H54 (cell line): ENCODE measurements at regions not wholly inside any gene's neighbourhood (a gene's known extent, or its start where the extent isn't known, plus 50 kb on each side); places are given as distances from the start of the nearest gene placed in this dataset.

Source experiments
- DNase-seq: peaks from one replicate; pipeline ENCODE4 v3.0.0; 2011; ENCODE audit warnings: low spot score, mixed read lengths; ENCODE audit not compliant: insufficient read length
- FAIRE-seq: peaks from 3 replicates; lab custom pipeline; 2011; peaks lifted over from hg19 to GRCh38; lab: Jason Lieb, UNC
- POLR2A ChIP-seq: IDR thresholded peaks from 2 replicates; pipeline ENCODE4 v1.6.1; 2011; ENCODE audit warnings: low read depth, mild to moderate bottlenecking, low read length

DNA sequence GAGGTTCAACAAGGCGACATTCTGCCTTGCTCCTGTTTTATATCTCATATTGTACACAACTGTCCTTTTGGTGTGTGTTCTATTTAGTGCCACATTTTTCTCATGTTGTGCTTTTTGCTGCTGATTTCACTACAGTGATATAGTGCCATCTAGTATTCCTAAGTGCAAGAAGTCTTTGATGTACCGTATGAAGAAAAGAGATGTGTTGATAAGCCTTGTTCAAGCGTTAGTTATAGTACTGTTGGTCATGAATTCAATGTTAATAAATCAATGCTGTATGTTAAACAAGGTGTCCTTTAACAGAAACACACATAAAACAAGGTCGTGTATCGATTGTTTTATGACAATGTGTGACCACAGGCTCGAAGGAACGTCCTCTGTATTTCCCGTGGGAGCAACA lies 939.4 kb downstream of the GATA3 start:
- no peak for DNase-seq
- TF ChIP-seq POLR2A: no peak
- no peak for FAIRE-seq

DNA sequence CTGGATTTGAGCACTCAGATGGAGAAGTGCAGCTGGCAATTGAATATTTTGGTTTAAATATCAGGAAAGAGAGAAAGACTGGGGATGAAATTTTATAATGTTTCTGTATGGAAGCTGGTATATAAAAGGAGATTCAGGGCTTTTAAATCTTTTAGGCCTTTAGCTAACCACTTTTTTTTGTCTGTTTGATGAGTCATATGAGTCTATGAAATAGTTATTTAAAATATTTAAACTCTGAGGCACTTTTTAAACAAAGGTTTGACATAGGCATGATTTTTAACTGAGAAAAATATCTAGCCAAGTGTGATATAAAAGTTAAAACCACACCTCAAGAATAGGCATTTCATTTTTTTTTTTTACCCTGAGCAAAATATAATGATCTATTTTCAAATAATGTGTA lies 944.3 kb downstream of the GATA3 start:
- FAIRE-seq (no peak), DNase-seq (no peak)
- no peak for TF ChIP-seq POLR2A

GRCh38 chr10:9003122-9003521 lies 948.6 kb downstream of the GATA3 start:
- no peak for FAIRE-seq

GRCh38 chr10:9004736-9005135 lies 950.2 kb downstream of the GATA3 start:
- DNase-seq (no peak), FAIRE-seq (no peak)
- no peak for TF ChIP-seq POLR2A

More at GRCh38 chr10:9003122-9003521, 948.6 kb downstream of the GATA3 start:
- TF ChIP-seq POLR2A: no peak
- DNase-seq: no peak

- no peak for FAIRE-seq
- DNase-seq: no peak
- TF ChIP-seq POLR2A: no peak
These were observed 955.0 kb downstream of the GATA3 start for GRCh38 chr10:9009505-9009904.

- no peak for FAIRE-seq
- no peak for DNase-seq
- TF ChIP-seq POLR2A: no peak
These were observed 955.6 kb downstream of the GATA3 start for GRCh38 chr10:9010093-9010492.

GRCh38 chr10:9010931-9011670 lies 956.6 kb downstream of the GATA3 start:
- no peak for TF ChIP-seq POLR2A
- FAIRE-seq (no peak), DNase-seq (no peak)

DNA sequence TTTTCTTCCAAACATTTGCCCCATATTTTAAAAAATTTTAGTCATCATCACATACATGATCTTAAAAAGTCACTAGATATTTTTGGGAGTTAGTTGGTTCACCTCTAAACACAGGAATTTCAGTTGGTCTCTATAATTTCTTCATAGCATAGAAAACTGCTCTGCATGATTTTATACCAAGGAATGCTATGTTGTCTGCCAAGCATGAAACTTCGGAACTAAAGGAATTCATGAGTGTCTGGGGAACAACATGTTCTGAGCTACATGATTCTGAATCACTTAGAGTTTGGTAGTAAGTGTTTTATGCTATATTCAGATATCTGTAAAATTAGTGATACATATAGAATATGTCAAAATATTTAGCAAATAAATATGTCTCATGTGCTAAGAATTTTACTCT lies 957.8 kb downstream of the GATA3 start:
- TF ChIP-seq POLR2A: no peak
- FAIRE-seq (no peak), DNase-seq (no peak)

- FAIRE-seq (no peak), DNase-seq (no peak)
- TF ChIP-seq POLR2A: no peak
These were observed 960.5 kb downstream of the GATA3 start for GRCh38 chr10:9015005-9015404.

DNA sequence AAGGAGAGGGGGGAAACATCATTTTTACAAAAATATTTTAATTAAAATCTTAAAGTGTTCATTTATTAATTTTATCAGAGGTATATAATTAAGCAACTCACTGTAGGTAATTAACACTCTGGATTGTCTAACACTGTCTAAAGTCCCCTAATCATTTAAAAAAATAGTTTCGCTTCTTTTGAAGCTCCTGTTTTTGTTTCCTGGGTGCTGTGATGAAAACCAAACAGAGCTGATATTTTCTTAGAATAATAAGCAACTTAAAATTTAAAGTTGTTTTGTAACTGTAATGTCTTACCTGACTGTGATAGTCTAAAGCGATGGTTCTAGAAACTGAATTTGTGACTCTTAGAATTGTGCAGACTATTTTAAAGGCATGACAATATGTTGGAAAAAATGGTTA lies 961.0 kb downstream of the GATA3 start:
- DNase-seq (no peak), FAIRE-seq (no peak)
- no peak for TF ChIP-seq POLR2A

DNA sequence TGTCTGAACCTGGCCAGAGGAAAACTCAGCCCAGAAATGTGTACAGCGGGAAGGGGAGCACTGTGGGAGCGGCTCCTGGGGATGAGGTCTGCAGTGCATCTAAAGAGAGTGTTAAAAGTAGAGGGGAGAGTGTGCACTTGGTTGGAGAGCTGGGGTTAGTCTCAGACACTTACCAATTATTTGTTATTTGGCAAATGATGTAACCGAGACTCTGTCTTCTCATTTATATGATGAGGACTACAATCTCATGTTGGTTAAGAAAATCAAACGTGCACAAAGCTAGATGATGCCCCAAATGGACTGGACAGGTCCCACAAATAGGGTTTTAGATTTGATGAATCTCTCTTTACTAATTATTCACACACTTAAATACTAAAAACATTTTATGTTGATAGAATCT lies 962.4 kb downstream of the GATA3 start:
- no peak for TF ChIP-seq POLR2A
- FAIRE-seq (no peak), DNase-seq (no peak)

DNA sequence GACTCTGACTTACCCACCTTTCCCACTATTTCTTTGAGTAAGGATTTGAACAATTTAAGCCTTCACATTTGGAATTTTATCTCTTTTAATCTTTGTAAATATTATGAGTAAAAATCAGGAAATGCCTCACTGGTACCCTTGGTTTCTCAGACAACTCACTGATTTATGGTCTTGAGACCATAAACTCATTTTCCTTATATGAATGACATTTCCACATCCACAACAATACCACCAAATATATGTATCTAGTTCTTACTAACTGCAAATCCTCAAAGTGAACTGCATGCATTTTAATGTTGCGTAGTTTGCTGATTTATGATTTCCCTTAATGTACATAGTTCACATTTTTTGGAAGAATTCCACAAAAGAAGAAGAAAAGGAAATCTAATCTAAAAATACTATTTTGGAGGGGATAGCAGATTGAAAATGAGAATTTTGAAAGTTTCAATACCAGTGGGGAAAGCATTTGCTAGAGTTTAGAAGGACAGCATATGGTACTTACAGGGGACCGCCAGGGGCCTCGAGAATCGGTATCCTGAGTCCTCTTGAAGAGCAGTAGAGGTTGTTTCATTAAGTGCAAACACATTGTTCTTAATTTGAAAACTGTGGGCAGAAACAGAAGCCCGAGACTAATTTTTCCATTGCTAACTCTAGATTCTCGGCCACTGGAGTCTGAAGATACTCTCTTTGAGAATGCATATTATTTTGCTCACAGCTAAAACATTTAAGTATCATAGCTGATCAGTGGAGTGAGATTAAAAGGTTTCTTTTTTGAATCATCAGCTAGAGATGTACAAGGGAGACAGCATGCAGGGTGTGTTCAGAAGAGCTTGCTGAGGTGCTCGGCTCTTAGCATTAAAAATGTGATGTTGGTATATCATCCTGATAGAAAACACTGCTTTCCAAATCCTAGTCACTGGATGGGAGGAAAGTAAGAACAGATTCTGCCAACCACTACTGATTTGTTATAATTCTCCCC lies 964.0 kb downstream of the GATA3 start:
- DNase-seq: no peak
- no peak for TF ChIP-seq POLR2A
- FAIRE-seq: no peak

DNA sequence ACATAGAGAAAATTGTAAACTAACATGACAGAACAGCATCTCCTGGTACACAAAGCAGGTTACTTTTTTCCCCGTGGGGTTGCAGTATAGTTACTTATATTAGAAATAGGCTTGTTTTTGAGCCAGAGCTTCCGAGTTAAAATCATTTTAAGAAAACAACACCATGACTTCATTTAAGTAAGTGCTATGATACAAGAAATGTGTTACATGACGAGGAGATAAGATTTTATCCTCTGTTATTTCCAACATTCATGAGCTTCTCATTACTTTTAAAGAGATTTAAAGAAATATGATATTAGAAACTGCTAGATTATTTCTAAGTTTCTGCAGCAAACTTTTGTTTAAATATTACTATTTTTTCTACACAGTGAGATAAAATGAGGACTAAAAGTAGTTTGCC lies 968.7 kb downstream of the GATA3 start:
- DNase-seq (no peak), FAIRE-seq (no peak)
- TF ChIP-seq POLR2A: no peak

GRCh38 chr10:9024210-9024609 lies 969.7 kb downstream of the GATA3 start:
- TF ChIP-seq POLR2A: no peak
- no peak for FAIRE-seq
- no peak for DNase-seq
